HG02943 (cell line): ENCODE measurements at regions not wholly inside any gene's neighbourhood (a gene's known extent, or its start where the extent isn't known, plus 50 kb on each side); places are given as distances from the start of the nearest gene placed in this dataset.

Experiments
- ATAC-seq: cut with Tn5 transposase; IDR thresholded peaks from one replicate; pipeline ENCODE4 v1.9.1; 2021; ENCODE audit warnings: mild to moderate bottlenecking, low read depth, moderate library complexity; ENCODE audit not compliant: unreplicated experiment

DNA sequence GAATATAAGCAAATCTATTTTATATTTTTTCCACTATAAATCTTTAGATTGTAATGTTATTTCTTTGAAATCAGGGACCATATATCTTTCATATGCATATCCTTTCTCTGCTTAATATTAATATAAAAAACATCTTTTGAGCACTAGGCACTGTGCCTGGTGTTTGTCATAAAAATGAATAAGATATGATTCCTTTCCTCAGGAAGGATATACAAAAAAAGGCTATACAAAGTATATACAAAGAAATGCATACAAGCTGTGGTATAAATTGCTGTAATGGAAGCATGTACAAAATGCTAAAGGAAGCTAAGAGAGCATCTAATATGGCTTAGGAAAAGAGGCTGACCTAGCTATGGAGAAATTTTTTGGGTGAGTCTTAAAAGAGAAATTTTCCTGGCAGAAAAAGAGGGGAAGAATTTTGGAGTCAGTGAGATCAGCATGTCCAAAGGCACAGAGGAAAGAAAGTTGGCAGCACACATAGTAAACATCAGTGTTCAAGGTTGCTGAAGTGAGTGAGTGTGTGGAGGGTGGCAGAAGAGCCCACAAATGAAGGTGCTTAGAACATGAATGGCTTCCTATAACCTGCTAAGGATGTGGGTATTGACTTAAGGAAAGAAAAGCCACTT is 500.0 kb downstream of the SPRY1 start:
- ATAC-seq = no peak

DNA sequence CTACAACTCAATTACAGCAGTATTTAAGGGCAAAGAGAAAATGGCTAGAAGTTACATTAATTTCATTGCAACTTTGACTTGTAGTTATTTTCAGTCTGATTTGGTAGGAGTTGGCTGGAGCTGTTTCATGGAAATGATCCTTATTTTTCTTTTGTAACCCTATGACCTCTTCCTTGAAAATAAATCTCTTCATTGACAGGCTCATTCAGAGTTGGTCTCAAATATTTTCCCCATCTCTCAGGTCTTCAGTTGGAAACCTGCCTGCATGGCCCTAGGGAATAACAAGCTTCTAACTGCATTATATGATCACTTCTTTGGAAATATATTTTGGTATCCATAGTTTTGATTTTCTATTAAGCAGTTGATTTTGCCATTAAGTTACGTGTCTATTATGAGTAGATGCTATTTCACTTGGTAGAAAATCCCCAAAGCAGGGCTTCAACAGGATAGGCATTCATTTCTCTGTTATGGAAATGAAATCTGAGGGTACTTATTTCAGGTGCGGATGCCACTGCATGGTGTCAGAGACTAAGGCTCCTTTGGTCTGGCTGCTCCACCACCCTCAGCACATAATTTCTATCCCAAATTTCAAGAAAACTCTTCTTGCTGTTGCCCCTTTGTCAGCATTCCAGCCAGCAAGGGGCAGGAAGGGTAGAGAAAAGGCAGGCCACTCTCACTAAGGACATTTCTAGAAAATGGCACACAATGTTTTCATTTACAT is 502.5 kb downstream of the SPRY1 start:
- no peak for ATAC-seq

DNA sequence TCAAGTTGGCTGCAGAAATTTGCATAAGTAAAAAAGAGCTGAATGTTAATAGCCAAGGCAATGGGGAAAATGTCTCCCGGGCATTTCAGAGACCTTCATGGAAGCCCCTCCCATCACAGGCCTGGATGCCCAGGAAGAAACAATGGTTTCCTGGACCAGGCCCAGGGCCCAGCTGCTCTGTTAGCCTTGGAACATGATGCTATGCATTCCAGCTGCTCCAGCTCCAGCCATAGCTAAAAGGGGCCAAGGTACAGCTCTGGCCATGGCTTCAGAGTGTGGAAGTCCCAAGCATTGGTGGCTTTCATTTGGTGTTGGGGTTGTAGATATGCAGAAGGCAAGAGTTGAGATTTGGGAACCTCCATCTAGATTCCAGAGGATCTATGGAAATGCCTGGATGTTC is 508.3 kb downstream of the SPRY1 start:
- no peak for ATAC-seq

DNA sequence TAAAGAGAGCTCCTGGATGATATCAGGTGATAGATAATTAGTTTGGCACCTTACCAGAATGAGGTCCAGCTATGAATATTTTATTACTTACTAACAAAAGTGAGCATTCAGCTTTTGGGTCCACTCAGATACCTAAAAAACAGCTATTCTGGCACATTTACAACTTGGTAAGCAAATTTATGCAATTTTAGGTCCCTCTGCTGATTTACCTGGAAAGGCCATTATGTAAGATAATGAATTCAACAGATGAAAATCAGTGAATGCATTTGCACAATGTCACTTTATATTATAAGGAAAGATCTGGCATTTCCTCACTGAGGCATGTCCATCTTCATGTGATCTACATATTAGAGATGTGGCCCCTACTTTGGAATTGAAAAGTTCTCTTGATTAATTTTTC is 517.0 kb downstream of the SPRY1 start:
- no peak for ATAC-seq

DNA sequence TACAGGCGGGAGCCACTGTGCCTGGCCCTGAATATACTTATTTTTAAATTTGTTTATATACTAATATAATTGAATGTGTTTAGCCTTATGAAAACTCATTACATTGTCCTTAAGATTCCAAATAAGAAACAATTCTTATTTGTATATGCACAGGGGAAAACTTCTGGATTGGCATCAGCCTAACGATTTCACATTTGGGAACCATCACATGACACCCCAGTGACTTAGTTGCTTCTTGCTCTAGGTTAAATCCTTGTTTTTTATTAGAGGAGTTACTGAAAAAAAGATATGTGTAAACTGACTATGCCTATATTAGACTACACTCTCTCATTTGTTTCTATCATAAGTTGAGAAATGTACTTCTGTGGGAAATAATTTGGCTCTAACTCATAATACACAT is 520.2 kb downstream of the SPRY1 start:
- ATAC-seq = no peak

DNA sequence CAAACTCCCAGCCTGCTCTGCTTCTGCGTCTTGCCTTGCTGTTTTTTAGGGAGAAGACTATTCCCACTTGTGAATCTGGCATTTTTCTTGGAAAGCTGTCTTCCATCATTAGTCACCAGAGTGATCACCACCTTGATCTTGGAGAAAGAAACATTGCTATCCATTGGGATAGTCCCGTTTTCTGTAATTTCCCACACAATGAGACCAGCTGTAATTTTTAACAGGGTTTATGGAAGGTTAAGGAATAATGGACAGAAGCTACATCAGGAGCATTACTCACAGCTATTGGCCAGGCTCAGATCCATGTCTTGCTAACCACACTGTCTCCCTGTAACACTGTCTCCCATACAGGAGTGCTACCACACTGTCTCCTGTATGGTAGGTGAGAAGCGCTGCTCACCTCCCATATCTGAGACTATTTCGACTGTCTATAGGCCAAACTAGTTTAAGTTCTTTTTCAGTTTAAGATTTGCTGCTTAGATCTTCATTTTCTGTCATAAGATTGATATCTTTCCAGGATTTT is 523.0 kb downstream of the SPRY1 start:
- ATAC-seq = no peak

DNA sequence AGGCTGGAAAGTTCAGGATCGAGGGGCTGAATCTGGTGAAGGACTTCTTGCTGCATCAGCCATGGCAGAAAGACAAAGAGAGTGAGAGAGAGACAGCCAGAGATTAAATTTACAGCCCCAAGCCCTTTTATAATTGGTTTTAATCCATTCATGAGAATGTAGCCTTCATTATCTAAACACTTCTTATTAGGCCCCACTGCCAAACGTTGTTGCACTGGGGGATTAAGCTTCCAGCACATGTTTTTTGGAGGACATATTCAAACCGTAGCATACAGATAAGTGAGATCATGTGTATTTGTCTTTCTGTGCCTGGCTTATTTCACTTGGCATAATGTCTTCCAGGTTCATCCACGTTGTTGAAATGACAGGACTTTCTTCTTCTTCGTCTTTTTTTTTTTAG is 524.7 kb downstream of the SPRY1 start:
- no peak for ATAC-seq

DNA sequence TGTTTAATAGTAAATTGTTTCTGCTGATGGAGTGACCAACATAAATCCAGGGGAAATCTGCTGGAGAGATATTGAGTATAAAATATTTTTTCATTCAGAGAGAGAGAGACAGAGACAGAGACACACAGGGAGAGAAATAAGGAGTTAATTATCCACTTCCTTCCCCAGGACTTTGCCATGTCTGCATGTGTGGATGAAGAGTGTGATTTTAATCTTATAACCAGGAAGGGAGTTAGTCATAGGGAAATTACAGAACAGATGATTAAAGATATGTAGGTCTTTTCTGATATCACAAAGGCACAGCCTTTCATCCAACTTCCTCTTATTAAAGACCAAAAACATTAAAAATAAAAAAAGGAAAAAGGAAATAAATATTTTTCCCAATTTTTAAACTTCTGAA is 526.3 kb downstream of the SPRY1 start:
- ATAC-seq = no peak

DNA sequence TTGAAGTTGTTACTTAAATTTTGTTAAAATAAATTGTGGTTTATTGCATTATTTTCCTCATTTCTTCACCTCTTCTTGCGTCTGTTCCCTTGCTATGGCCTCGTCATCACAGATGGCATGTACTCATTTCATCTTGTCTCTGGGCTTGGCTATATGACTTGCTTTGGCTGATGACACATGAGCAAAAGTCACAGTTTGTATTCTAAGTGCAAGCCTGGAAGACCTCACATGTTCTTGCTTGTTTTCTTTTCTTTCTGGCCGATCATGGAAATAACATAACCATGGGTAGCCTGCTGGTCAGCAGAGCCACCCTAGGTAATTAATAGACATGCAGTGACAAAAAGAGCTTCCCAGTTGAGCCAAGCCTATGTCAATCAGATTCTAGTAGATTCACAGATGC is 527.9 kb downstream of the SPRY1 start:
- ATAC-seq = no peak

DNA sequence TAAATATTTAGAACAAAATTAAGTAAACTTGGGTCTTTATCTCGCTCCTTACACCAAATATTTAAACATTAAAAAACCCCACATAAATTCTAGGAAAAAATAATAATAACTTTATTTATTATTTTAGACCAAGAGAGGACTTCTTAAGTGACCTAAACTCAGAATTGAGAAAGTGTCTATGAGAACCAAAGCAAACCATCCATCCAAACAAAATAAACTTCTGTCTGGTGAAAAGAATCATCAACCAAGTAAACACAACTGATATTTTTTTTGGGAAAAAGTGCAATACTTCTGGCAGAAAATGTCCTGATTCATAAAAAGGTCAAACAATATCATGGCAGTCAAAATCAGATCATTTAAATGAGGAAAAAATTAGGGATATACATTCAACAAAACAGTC is 533.0 kb downstream of the SPRY1 start:
- no peak for ATAC-seq

DNA sequence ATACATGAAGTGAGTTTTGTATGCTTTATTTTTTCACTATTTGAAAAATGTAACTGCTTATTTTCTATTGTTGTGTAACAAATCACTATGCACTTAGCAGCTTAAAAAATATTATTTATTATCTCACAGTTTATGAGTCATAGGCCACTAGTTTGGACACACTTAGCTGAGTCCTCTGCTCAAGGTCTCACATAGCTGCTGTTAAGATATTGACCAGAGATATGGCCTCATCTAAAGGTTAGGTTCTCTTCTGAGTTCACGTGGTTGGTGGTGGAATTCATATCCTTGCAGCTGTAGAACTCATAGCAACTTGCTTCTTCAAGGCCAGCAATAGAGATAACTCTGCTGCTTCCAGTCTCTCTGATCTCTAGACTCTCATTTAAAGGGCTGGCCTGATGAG is 534.4 kb downstream of the SPRY1 start:
- no peak for ATAC-seq

DNA sequence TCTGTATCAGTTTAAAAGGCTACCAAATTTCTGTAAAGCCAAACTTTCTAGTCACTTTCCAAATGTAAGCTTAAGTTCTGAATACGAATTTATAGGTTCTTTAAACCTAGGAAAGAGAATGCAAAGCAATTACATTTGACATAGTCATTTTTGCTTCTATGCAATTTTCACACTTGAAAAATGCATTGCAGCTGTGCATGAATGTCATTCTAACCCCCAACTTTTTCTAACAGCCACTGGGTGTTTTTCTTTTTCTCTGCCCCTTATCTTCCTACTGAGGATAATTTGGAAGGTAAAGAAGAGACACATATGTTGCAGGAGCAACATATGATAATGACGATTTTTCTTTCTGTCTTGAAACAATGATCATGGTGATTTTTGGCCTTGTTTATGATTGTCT is 537.5 kb downstream of the SPRY1 start:
- ATAC-seq = no peak

DNA sequence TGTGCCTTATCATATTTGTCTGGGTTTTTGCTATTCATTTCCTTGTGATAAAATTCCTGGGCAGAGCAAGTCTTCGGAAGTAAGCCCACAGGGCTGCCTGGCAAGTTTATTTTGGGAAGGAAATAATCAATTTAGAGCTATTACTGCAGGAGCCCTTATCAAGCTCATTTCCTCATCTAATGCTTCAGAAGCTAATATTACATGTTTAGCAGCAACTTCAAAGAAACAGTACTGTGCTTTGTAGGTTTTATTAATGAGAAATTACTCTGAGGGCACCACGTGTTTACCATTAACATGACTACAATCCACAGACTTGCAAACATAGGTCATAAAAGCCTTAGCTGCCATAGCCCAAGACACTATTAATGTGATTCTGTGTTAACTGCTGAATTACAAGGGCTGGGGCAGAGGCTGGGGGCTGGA is 540.0 kb downstream of the SPRY1 start:
- ATAC-seq = no peak

DNA sequence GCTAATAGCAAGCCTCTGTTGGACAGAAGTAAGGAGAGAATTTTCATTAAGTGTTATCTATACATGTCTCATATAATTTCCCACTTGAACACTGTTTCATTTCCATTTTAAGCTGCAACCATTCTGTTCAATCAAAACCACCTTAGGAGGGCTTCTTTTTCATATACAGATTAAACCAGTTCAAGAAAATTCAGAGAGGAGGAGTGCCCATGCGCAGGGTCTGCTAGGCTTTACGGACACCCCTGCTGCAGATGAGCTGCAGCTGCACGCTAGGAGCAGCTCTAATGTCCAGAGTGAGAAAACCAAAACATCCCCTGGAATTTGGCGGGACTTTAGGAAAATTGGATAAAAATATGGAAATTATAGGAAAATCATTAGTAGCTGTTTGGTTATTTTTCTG is 541.0 kb downstream of the SPRY1 start:
- ATAC-seq = no peak

DNA sequence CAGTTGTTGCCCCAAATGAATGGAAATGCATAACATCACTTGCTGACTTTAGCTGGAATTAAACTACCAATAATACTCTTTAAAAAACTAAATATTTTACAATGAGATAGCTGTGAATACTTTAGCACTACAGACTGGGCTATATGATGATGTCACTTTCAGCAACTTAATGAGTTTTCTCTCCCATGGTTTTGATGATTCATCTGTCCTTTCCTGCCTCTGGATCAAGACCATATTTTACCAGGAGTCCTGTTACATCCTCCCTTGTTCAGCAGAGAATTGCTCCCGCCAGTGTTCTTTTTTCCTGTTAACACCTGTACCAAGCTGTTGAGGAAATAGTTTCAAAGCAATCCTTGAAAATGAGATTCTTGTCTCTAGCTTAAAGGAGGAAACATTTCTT is 543.0 kb downstream of the SPRY1 start:
- no peak for ATAC-seq

DNA sequence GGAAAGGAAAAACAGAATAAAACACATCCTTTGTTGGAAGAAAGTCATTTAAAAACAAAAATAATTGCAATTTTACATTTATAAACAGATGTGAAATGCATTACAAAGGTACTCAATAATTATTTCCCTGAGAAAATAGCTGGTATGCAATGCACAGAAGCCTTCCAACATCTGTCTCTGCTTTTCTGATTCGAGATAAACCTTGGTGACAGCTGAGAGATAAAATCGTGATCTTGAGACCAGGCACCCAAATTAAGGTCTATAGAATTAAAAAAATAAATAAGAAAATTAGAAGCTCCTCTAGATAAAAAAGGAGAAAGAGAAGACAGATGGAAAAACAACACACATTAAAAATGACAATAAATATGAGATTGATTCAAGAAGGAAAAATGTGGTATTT is 544.0 kb downstream of the SPRY1 start:
- no peak for ATAC-seq

DNA sequence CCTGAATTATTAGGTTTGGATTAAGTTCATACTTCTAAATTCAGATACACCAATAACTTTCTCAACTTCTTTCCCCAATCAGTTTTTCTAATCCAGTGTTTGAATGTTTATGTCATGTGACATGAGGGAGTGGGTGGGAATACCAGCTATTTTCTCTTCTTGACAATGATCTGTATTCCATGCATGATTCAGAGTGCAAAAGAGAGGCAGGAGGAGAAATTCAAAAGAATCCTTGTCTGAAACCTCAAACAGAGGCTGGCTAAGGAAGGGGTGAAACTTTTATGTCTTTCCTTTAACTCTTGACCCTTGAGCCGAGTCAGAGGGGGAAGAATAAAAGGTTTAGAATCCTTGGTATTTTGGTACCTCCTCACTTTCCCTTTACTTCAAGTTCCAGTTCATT is 544.7 kb downstream of the SPRY1 start:
- no peak for ATAC-seq

DNA sequence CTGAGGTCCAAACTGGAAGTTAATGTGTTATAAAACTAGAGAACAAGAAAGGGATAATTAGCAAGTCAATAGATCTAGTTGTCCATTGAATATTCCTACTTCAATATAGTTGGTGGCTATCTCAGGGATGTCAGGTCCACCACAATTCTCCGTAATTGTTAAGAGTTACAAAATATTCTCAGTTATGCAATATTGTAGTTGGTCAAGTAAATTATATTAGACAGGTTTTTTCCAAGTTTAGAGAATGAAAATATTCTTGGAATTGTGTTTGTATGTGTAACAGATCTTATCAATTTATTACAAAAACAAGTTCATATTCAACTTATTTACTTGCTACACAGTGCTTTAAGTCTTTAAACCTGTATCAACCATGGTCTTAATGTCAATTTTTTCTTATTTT is 547.4 kb downstream of the SPRY1 start:
- ATAC-seq = no peak

DNA sequence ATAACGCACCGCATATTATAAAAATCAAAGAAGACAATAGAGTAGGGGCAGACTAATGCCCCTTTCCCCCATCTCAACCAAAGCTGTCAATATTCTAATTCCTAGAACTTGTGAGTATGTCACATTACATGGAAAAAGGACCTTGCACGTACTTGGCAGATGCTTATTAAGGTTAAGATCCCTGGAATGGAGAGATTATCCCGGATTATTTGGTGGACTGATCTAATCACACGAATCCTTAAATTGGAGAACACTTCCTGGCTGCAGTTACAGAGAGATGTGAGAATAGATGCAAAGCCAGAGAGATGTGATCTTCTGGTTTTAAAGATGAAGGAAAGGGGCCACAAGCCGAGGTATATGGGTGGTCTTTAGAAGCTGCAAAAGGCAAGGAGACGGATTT is 548.7 kb downstream of the SPRY1 start:
- no peak for ATAC-seq

DNA sequence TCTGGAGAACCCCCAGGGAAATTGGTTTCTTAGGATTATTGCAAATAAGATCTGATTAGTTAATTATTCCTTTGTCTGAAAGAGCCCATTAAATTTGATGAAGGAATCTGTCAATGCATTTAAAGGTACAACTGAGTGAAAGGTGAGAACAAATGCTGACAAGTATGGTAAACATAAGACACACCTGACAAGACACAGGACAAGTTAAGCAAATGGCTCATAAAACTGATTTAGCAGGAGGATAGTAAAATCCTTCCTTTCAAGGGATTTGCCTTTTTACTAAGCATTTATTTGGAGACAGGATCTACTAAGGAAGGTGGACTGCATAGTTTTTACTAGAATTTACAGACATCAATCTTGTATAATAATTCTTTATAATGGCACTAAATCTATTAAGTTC is 553.9 kb downstream of the SPRY1 start:
- no peak for ATAC-seq

DNA sequence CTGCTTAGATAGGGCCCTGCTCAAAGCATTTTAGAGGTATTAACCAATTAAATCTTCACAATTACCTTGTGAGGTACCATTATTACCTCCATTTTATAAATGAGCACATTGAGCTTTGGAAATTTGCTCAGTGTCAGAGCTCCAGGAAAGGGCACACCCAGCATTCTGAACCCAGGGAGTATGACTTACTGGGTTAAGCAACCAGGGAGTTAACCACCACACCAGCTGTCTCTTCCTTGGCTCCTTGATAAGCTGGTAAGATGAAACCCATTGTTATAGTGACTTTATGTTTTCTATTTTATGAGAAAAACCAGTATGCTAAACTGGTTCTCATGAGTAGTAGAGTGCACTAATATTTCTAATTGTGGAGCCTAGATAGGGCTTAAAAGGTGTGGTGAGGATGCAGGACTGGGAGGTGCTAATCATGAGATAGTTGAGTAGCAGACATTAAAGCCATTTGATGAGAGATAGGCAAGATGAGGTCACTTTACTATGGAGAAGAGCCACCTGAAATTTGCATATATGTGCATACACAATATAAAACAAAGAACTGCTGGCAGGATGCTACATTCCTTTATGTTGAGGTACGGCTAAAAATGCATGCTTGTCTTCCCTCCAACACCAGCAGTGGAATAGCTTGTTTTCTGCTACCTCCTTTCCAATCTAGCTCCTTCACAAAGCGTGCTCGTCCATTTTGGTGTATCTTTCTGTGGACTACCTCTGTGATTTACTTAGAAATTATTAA is 556.1 kb downstream of the SPRY1 start:
- ATAC-seq = no peak

DNA sequence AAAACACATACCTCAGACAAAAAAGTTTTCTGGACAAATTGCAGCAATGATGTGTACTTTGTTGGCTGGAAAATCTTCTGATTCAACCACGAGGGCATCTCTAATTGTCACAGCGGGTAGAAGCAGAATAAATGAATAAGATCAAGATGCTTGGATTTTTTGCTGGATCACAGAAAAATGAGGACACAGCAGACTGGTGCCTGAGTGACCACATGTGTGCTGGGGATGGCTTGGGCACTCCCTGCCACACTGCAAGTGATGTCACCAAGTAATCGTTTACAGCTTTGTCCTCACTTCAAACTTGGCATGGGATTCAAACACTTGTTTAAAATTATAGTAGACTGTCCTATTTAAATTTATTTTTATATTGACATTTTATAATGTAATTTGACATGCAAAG is 557.0 kb downstream of the SPRY1 start:
- no peak for ATAC-seq
